Stomach (tissue), 8 donors: ENCODE measurements at regions not wholly inside any gene's neighbourhood (a gene's known extent, or its start where the extent isn't known, plus 50 kb on each side); places are given as distances from the start of the nearest gene placed in this dataset.

Source experiments
- DNase-seq, 2 donors: peaks; one replicate each; pipeline versions ENCODE4 v3.0.0 to v3.0.0-alpha.2; 2013 to 2019
- H3K27ac ChIP-seq, 5 donors: fragments of 200-600 bp in 4 of 5; sonication (generic) in 4 of 5; one replicate each; pipeline ENCODE4 v1.5.1; 2013 to 2019; ENCODE audit warnings: mild to moderate bottlenecking in 1 of 5, moderate library complexity in 1 of 5
- H3K27me3 ChIP-seq, 3 donors: fragments of 200-600 bp; sonication (generic); one replicate each; pipeline ENCODE4 v1.5.1; 2017 to 2019; ENCODE audit warnings: mixed run types in 1 of 3
- H3K36me3 ChIP-seq, 4 donors: fragments of 200-600 bp; sonication (generic); 1 replicate in 3 of 4; 2 replicates in 1 of 4; pipeline ENCODE4 v1.5.1; 2016 to 2019
- H3K4me1 ChIP-seq, 4 donors: fragments of 200-600 bp; sonication (generic); one replicate each; pipeline ENCODE4 v1.5.1; 2016 to 2019
- H3K4me3 ChIP-seq, 4 donors: fragments of 200-600 bp; sonication (generic) in 3 of 4; one replicate each; pipeline ENCODE4 v1.5.1; 2016 to 2019; ENCODE audit warnings: mild to moderate bottlenecking in 1 of 4
- H3K9me3 ChIP-seq, 4 donors: fragments of 200-600 bp; sonication (generic); one replicate each; pipeline ENCODE4 v1.5.1; 2016 to 2019
- EP300 ChIP-seq: sonication (generic); formaldehyde crosslinking; IDR thresholded peaks from one replicate; pipeline ENCODE4 v1.6.1; 2017; ENCODE audit warnings: antibody characterized with exemption
- POLR2A ChIP-seq, 4 donors: fragments of 450-650 bp; IDR thresholded peaks; one replicate each; pipeline ENCODE4 v1.6.1; 2016; ENCODE audit warnings: antibody characterized with exemption in 4 of 4, control low read depth in 2 of 4, mild to moderate bottlenecking in 1 of 4, moderate library complexity in 1 of 4
- POLR2AphosphoS5 ChIP-seq, 3 donors: sonication (generic); formaldehyde crosslinking; IDR thresholded peaks; one replicate each; pipeline ENCODE4 v1.6.1; 2016; ENCODE audit warnings: antibody characterized with exemption in 3 of 3
- WGBS, 5 donors: extraction: QIAGEN DNeasy Blood & Tissue Kit in 3 of 5; methylation state at CpG; one replicate each; pipeline versions ENCODE4 v1.1.5 to v1.1.7; 2013 to 2018; 5-methylcytosine and 5-hydroxymethylcytosine counted together
- intact Hi-C: fragments of 100-400 bp; cut with DNase I; formaldehyde crosslinking; loops from one replicate; pipeline ENCODE4 v1.15.1; 2023; ENCODE audit warnings: low total_unique reads
- TF ChIP-seq, protein P1 (sequence below), 7 experiments: fragments of 450-650 bp in 4 of 7; fragments of 200-600 bp in 3 of 7; sonication (generic) in 3 of 7; IDR thresholded peaks; one replicate each; pipeline ENCODE4 v1.5.1; 2016 to 2019; ENCODE audit warnings: antibody characterized with exemption in 7 of 7, control low read depth in 2 of 7, mild to moderate bottlenecking in 1 of 7
- donor health status: healthy with polysubstance abuse.
- donor health status: Bipolar disorder and iron deficiency.
- donor health status: healthy.

- peaks cover 0 to 6% (median 0%) of the 10 kb centered on the region in 3 donors for H3K27me3 ChIP-seq
- H3K27ac ChIP-seq, result no peak overlapping the region
- TF ChIP-seq EP300 (no peak), POLR2AphosphoS5 (IDR thresholded peaks at IDR 0.05) (no peak), POLR2A (IDR thresholded peaks at IDR 0.05) (no peak)
- TF ChIP-seq, protein P1, sequence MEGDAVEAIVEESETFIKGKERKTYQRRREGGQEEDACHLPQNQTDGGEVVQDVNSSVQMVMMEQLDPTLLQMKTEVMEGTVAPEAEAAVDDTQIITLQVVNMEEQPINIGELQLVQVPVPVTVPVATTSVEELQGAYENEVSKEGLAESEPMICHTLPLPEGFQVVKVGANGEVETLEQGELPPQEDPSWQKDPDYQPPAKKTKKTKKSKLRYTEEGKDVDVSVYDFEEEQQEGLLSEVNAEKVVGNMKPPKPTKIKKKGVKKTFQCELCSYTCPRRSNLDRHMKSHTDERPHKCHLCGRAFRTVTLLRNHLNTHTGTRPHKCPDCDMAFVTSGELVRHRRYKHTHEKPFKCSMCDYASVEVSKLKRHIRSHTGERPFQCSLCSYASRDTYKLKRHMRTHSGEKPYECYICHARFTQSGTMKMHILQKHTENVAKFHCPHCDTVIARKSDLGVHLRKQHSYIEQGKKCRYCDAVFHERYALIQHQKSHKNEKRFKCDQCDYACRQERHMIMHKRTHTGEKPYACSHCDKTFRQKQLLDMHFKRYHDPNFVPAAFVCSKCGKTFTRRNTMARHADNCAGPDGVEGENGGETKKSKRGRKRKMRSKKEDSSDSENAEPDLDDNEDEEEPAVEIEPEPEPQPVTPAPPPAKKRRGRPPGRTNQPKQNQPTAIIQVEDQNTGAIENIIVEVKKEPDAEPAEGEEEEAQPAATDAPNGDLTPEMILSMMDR (IDR thresholded peaks at IDR 0.05), result peak in 5 of 7 experiments; percentile 57 to 82 (median 62)
- no peaks in the 10 kb centered on the region for H3K36me3 ChIP-seq
- no peaks in the 10 kb centered on the region for H3K9me3 ChIP-seq
- WGBS, 5 donors, result 29 to 40% (median 38%) methylated on average over 16 of the region's 16 CpGs
- peak in 1 of 2 donors; percentile 85 for DNase-seq
- intact Hi-C loops, result loop anchor here (5.0 kb wide), 1 partner anchor 206 kb away; no protein-coding TSS in a partner anchor
- H3K4me3 ChIP-seq, result no peak overlapping the region
- H3K4me1 ChIP-seq, result peaks cover 0 to 24% (median 10%) of the 10 kb centered on the region in 4 donors
These were observed 52.6 kb upstream of the FAM180A start for GRCh38 chr7:135801045-135801693.

- DNase-seq, result no peak
- Histone ChIP-seq H3K4me3 (no peak overlapping the region), H3K36me3 (no peaks in the 10 kb centered on the region), H3K27me3 (peaks cover 0 to 6% (median 0%) of the 10 kb centered on the region in 3 donors), H3K27ac (no peak overlapping the region), H3K9me3 (no peaks in the 10 kb centered on the region), H3K4me1 (peaks cover 0 to 24% (median 10%) of the 10 kb centered on the region in 4 donors)
- 55 to 75% (median 62%) methylated on average over 10 of the region's 10 CpGs for WGBS, 5 donors
- TF ChIP-seq EP300, result no peak
- TF ChIP-seq, protein P1 (IDR thresholded peaks at IDR 0.05), result no peak
- no peak for TF ChIP-seq POLR2A (IDR thresholded peaks at IDR 0.05)
- TF ChIP-seq POLR2AphosphoS5 (IDR thresholded peaks at IDR 0.05), result no peak
- intact Hi-C loops, result loop anchor here (5.0 kb wide), 1 partner anchor 207 kb away; no protein-coding TSS in a partner anchor
These were observed 51.9 kb upstream of the FAM180A start for GRCh38 chr7:135800560-135800959.

- no peak overlapping the region for H3K4me3 ChIP-seq
- H3K36me3 ChIP-seq, result no peaks in the 10 kb centered on the region
- no peak overlapping the region for H3K27ac ChIP-seq
- peaks cover 0 to 24% (median 10%) of the 10 kb centered on the region in 4 donors for H3K4me1 ChIP-seq
- intact Hi-C loops, result loop anchor here (5.0 kb wide), 1 partner anchor 207 kb away; no protein-coding TSS in a partner anchor
- peaks cover 0 to 6% (median 0%) of the 10 kb centered on the region in 3 donors for H3K27me3 ChIP-seq
- H3K9me3 ChIP-seq, result no peaks in the 10 kb centered on the region
- no peak for DNase-seq
- 77 to 83% (median 80%) methylated on average over 3 of the region's 3 CpGs for WGBS, 5 donors
- TF ChIP-seq, protein P1 (IDR thresholded peaks at IDR 0.05), result no peak
- TF ChIP-seq EP300, result no peak
These were observed 51.3 kb upstream of the FAM180A start for GRCh38 chr7:135799881-135800280.
